ENCODE measurements at regions not wholly inside any gene's neighbourhood (a gene's known extent, or its start where the extent isn't known, plus 50 kb on each side); places are given as distances from the start of the nearest gene placed in this dataset.
"Not testable (repeated sequence)": the region's sequence is repeated elsewhere in the genome, so short reads cannot be mapped to it uniquely, and the experiment has no call there.

GRCh38 chr1:195714248-195714647 lies 894.0 kb downstream of the KCNT2 start:
- H3K27me3 ChIP-seq (ENCODE audit: insufficient read depth, low read length) = no peaks in the 10 kb centered on the region
- H3K9me3 ChIP-seq (ENCODE audit: insufficient read depth, low read depth, low read length) = no peaks in the 10 kb centered on the region
- no peak overlapping the region for H3K27ac ChIP-seq (ENCODE audit: low read length)
- H3K9ac ChIP-seq (ENCODE audit: low read depth, low read length) = no peak overlapping the region
- no peaks in the 10 kb centered on the region for H3K36me3 ChIP-seq (ENCODE audit: insufficient read depth, low read depth, low read length)
- peaks cover 7% of the 10 kb centered on the region for H3K4me1 ChIP-seq (ENCODE audit: insufficient read depth, low read length)
- no peak overlapping the region for H3K4me3 ChIP-seq (ENCODE audit: low read length)

- no peaks in the 10 kb centered on the region for H3K36me3 ChIP-seq (ENCODE audit: insufficient read depth, low read depth, low read length)
- no peak overlapping the region for H3K9ac ChIP-seq (ENCODE audit: low read depth, low read length)
- H3K4me3 ChIP-seq (ENCODE audit: low read length) = no peak overlapping the region
- H3K27me3 ChIP-seq (ENCODE audit: insufficient read depth, low read length) = no peaks in the 10 kb centered on the region
- no peaks in the 10 kb centered on the region for H3K4me1 ChIP-seq (ENCODE audit: insufficient read depth, low read length)
- H3K27ac ChIP-seq (ENCODE audit: low read length) = no peak overlapping the region
- H3K9me3 ChIP-seq (ENCODE audit: insufficient read depth, low read depth, low read length) = no peaks in the 10 kb centered on the region
These were observed 898.4 kb downstream of the KCNT2 start for GRCh38 chr1:195709821-195710220.

GRCh38 chr1:195704028-195704427 lies 904.2 kb downstream of the KCNT2 start:
- Histone ChIP-seq H3K27me3 (ENCODE audit: insufficient read depth, low read length) (no peaks in the 10 kb centered on the region), H3K4me3 (ENCODE audit: low read length) (no peak overlapping the region), H3K4me1 (ENCODE audit: insufficient read depth, low read length) (no peaks in the 10 kb centered on the region)

GRCh38 chr1:195701149-195701548 lies 907.1 kb downstream of the KCNT2 start:
- Histone ChIP-seq H3K9me3 (ENCODE audit: insufficient read depth, low read depth, low read length) (no peaks in the 10 kb centered on the region), H3K9ac (ENCODE audit: low read depth, low read length) (no peak overlapping the region), H3K27ac (ENCODE audit: low read length) (no peak overlapping the region), H3K4me1 (ENCODE audit: insufficient read depth, low read length) (no peaks in the 10 kb centered on the region), H3K4me3 (ENCODE audit: low read length) (no peak overlapping the region), H3K27me3 (ENCODE audit: insufficient read depth, low read length) (no peaks in the 10 kb centered on the region), H3K36me3 (ENCODE audit: insufficient read depth, low read depth, low read length) (no peaks in the 10 kb centered on the region)

More at GRCh38 chr1:195704028-195704427, 904.2 kb downstream of the KCNT2 start:
- Histone ChIP-seq H3K36me3 (ENCODE audit: insufficient read depth, low read depth, low read length) (no peaks in the 10 kb centered on the region), H3K27ac (ENCODE audit: low read length) (no peak overlapping the region), H3K9me3 (ENCODE audit: insufficient read depth, low read depth, low read length) (no peaks in the 10 kb centered on the region), H3K9ac (ENCODE audit: low read depth, low read length) (no peak overlapping the region)

GRCh38 chr1:195697130-195697529 lies 911.1 kb downstream of the KCNT2 start:
- Histone ChIP-seq H3K27me3 (ENCODE audit: insufficient read depth, low read length) (no peaks in the 10 kb centered on the region), H3K4me3 (ENCODE audit: low read length) (no peak overlapping the region), H3K4me1 (ENCODE audit: insufficient read depth, low read length) (no peaks in the 10 kb centered on the region)

GRCh38 chr1:195686764-195687163 lies 921.5 kb downstream of the KCNT2 start:
- Histone ChIP-seq H3K36me3 (ENCODE audit: insufficient read depth, low read depth, low read length) (no peaks in the 10 kb centered on the region), H3K4me3 (ENCODE audit: low read length) (no peak overlapping the region), H3K27me3 (ENCODE audit: insufficient read depth, low read length) (no peaks in the 10 kb centered on the region), H3K9me3 (ENCODE audit: insufficient read depth, low read depth, low read length) (no peaks in the 10 kb centered on the region), H3K27ac (ENCODE audit: low read length) (no peak overlapping the region), H3K4me1 (ENCODE audit: insufficient read depth, low read length) (no peaks in the 10 kb centered on the region), H3K9ac (ENCODE audit: low read depth, low read length) (no peak overlapping the region)

More at GRCh38 chr1:195697130-195697529, 911.1 kb downstream of the KCNT2 start:
- no peak overlapping the region for H3K27ac ChIP-seq (ENCODE audit: low read length)
- H3K36me3 ChIP-seq (ENCODE audit: insufficient read depth, low read depth, low read length) = no peaks in the 10 kb centered on the region
- no peak overlapping the region for H3K9ac ChIP-seq (ENCODE audit: low read depth, low read length)
- no peaks in the 10 kb centered on the region for H3K9me3 ChIP-seq (ENCODE audit: insufficient read depth, low read depth, low read length)

GRCh38 chr1:195664628-195665027 lies 943.6 kb downstream of the KCNT2 start:
- Histone ChIP-seq H3K9ac (ENCODE audit: low read depth, low read length) (no peak overlapping the region), H3K27me3 (ENCODE audit: insufficient read depth, low read length) (no peaks in the 10 kb centered on the region), H3K36me3 (ENCODE audit: insufficient read depth, low read depth, low read length) (no peaks in the 10 kb centered on the region), H3K4me1 (ENCODE audit: insufficient read depth, low read length) (no peaks in the 10 kb centered on the region), H3K27ac (ENCODE audit: low read length) (no peak overlapping the region), H3K4me3 (ENCODE audit: low read length) (no peak overlapping the region), H3K9me3 (ENCODE audit: insufficient read depth, low read depth, low read length) (no peaks in the 10 kb centered on the region)

GRCh38 chr1:195663549-195664280 lies 944.5 kb downstream of the KCNT2 start:
- Histone ChIP-seq H3K36me3 (ENCODE audit: insufficient read depth, low read depth, low read length) (no peaks in the 10 kb centered on the region), H3K9me3 (ENCODE audit: insufficient read depth, low read depth, low read length) (no peaks in the 10 kb centered on the region), H3K9ac (ENCODE audit: low read depth, low read length) (no peak overlapping the region), H3K4me1 (ENCODE audit: insufficient read depth, low read length) (no peaks in the 10 kb centered on the region), H3K4me3 (ENCODE audit: low read length) (no peak overlapping the region), H3K27ac (ENCODE audit: low read length) (no peak overlapping the region), H3K27me3 (ENCODE audit: insufficient read depth, low read length) (no peaks in the 10 kb centered on the region)

GRCh38 chr1:195656780-195657179 lies 951.5 kb downstream of the KCNT2 start:
- Histone ChIP-seq H3K27me3 (ENCODE audit: insufficient read depth, low read length) (no peaks in the 10 kb centered on the region), H3K36me3 (ENCODE audit: insufficient read depth, low read depth, low read length) (no peaks in the 10 kb centered on the region), H3K27ac (ENCODE audit: low read length) (no peak overlapping the region), H3K4me1 (ENCODE audit: insufficient read depth, low read length) (no peaks in the 10 kb centered on the region), H3K9me3 (ENCODE audit: insufficient read depth, low read depth, low read length) (no peaks in the 10 kb centered on the region), H3K4me3 (ENCODE audit: low read length) (no peak overlapping the region), H3K9ac (ENCODE audit: low read depth, low read length) (no peak overlapping the region)

GRCh38 chr1:195648875-195649274 lies 959.4 kb downstream of the KCNT2 start:
- not testable (repeated sequence) for H3K9me3 ChIP-seq (ENCODE audit: insufficient read depth, low read depth, low read length); H3K4me1 ChIP-seq (ENCODE audit: insufficient read depth, low read length); H3K9ac ChIP-seq (ENCODE audit: low read depth, low read length); H3K36me3 ChIP-seq (ENCODE audit: insufficient read depth, low read depth, low read length); H3K27ac ChIP-seq (ENCODE audit: low read length); H3K27me3 ChIP-seq (ENCODE audit: insufficient read depth, low read length); H3K4me3 ChIP-seq (ENCODE audit: low read length)

GRCh38 chr1:195637539-195637938 lies 970.7 kb downstream of the KCNT2 start:
- H3K4me3 ChIP-seq (ENCODE audit: low read length) = no peak overlapping the region
- H3K36me3 ChIP-seq (ENCODE audit: insufficient read depth, low read depth, low read length) = no peaks in the 10 kb centered on the region
- no peaks in the 10 kb centered on the region for H3K27me3 ChIP-seq (ENCODE audit: insufficient read depth, low read length)
- H3K9ac ChIP-seq (ENCODE audit: low read depth, low read length) = no peak overlapping the region
- no peaks in the 10 kb centered on the region for H3K4me1 ChIP-seq (ENCODE audit: insufficient read depth, low read length)
- H3K9me3 ChIP-seq (ENCODE audit: insufficient read depth, low read depth, low read length) = no peaks in the 10 kb centered on the region
- no peak overlapping the region for H3K27ac ChIP-seq (ENCODE audit: low read length)

GRCh38 chr1:195618287-195618686 lies 990.0 kb downstream of the KCNT2 start:
- Histone ChIP-seq H3K27me3 (ENCODE audit: insufficient read depth, low read length) (no peaks in the 10 kb centered on the region), H3K9me3 (ENCODE audit: insufficient read depth, low read depth, low read length) (no peaks in the 10 kb centered on the region), H3K4me1 (ENCODE audit: insufficient read depth, low read length) (no peaks in the 10 kb centered on the region), H3K4me3 (ENCODE audit: low read length) (no peak overlapping the region), H3K36me3 (ENCODE audit: insufficient read depth, low read depth, low read length) (no peaks in the 10 kb centered on the region), H3K27ac (ENCODE audit: low read length) (no peak overlapping the region), H3K9ac (ENCODE audit: low read depth, low read length) (no peak overlapping the region)
